ENCODE measurements at regions not wholly inside any gene's neighbourhood (a gene's known extent, or its start where the extent isn't known, plus 50 kb on each side); places are given as distances from the start of the nearest gene placed in this dataset.
"Not testable (repeated sequence)": the region's sequence is repeated elsewhere in the genome, so short reads cannot be mapped to it uniquely, and the experiment has no call there.

- no peak for DNase-seq
Measured at GRCh38 chr5:124614836-124615385, 131.5 kb downstream of the ZNF608 start.

GRCh38 chr5:124614105-124614504 lies 132.3 kb downstream of the ZNF608 start:
- no peak for DNase-seq

- no peak for DNase-seq
Measured at GRCh38 chr5:124613273-124613953, 133.0 kb downstream of the ZNF608 start.

GRCh38 chr5:124612023-124612422 lies 134.4 kb downstream of the ZNF608 start:
- no peak for DNase-seq

- not testable (repeated sequence) for DNase-seq
Measured at GRCh38 chr5:124611262-124611661, 135.2 kb downstream of the ZNF608 start.

- DNase-seq: not testable (repeated sequence)
Measured at GRCh38 chr5:124609685-124610084, 136.8 kb downstream of the ZNF608 start.

- no peak for DNase-seq
Measured at GRCh38 chr5:124606543-124606942, 139.9 kb downstream of the ZNF608 start.

GRCh38 chr5:124606093-124606492 lies 140.3 kb downstream of the ZNF608 start:
- no peak for DNase-seq

- no peak for DNase-seq
Measured at GRCh38 chr5:124605541-124605940, 140.9 kb downstream of the ZNF608 start.

GRCh38 chr5:124604419-124604818 lies 142.0 kb downstream of the ZNF608 start:
- DNase-seq: no peak

GRCh38 chr5:124602925-124603650 lies 143.4 kb downstream of the ZNF608 start:
- no peak for DNase-seq

GRCh38 chr5:124599028-124599973 lies 147.1 kb downstream of the ZNF608 start:
- no peak for DNase-seq

GRCh38 chr5:124596595-124597421 lies 149.6 kb downstream of the ZNF608 start:
- DNase-seq: no peak

- DNase-seq: no peak
Measured at GRCh38 chr5:124593952-124594351, 152.5 kb downstream of the ZNF608 start.

GRCh38 chr5:124592891-124593290 lies 153.5 kb downstream of the ZNF608 start:
- no peak for DNase-seq

GRCh38 chr5:124591583-124591982 lies 154.9 kb downstream of the ZNF608 start:
- DNase-seq: no peak

- no peak for DNase-seq
Measured at GRCh38 chr5:124590686-124591085, 155.8 kb downstream of the ZNF608 start.

- no peak for DNase-seq
Measured at GRCh38 chr5:124587280-124587679, 159.2 kb downstream of the ZNF608 start.

- DNase-seq: no peak
Measured at GRCh38 chr5:124584991-124585715, 161.3 kb downstream of the ZNF608 start.

GRCh38 chr5:124583469-124584350 lies 162.7 kb downstream of the ZNF608 start:
- DNase-seq: no peak

- no peak for DNase-seq
Measured at GRCh38 chr5:124582561-124582840, 163.9 kb downstream of the ZNF608 start.

Measured in effector CD4-positive, alpha-beta T cell (primary cell).